ENCODE measurements at regions not wholly inside any gene's neighbourhood (a gene's known extent, or its start where the extent isn't known, plus 50 kb on each side); places are given as distances from the start of the nearest gene placed in this dataset.
"Not testable (repeated sequence)": the region's sequence is repeated elsewhere in the genome, so short reads cannot be mapped to it uniquely, and the experiment has no call there.

DNA sequence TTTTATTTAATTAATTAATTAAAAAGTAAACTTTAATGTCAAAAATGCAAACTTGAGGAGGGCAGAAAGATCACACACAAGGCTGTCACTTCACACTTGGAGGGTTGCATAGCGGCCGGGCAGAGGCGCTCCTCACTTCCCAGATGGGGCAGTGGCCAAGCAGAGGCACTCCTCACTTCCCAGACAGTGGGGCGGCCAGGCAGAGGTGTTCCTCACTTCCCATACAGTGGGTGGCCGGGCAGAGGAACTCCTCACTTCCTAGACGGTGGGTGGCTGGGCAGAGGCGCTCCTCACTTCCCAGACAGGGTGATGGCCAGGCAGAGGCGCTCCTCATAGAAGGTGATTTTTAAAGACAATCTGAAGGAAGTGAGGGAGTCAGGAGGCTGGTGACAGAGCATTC is 277.5 kb downstream of the PDCD6IP start:
- no peaks in the 10 kb centered on the region for H3K36me3 ChIP-seq (ENCODE audit: control insufficient read depth, insufficient read depth, low read length)
- ChIA-PET POLR2A (no interaction called here), CTCF (no interaction called here)
- H3K27me3 ChIP-seq (ENCODE audit: control insufficient read depth, insufficient read depth, low read length): no peaks in the 10 kb centered on the region
- TF ChIP-seq, protein P1, sequence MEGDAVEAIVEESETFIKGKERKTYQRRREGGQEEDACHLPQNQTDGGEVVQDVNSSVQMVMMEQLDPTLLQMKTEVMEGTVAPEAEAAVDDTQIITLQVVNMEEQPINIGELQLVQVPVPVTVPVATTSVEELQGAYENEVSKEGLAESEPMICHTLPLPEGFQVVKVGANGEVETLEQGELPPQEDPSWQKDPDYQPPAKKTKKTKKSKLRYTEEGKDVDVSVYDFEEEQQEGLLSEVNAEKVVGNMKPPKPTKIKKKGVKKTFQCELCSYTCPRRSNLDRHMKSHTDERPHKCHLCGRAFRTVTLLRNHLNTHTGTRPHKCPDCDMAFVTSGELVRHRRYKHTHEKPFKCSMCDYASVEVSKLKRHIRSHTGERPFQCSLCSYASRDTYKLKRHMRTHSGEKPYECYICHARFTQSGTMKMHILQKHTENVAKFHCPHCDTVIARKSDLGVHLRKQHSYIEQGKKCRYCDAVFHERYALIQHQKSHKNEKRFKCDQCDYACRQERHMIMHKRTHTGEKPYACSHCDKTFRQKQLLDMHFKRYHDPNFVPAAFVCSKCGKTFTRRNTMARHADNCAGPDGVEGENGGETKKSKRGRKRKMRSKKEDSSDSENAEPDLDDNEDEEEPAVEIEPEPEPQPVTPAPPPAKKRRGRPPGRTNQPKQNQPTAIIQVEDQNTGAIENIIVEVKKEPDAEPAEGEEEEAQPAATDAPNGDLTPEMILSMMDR (IDR thresholded peaks at IDR 0.05; ENCODE audit: insufficient read depth, low read depth, low read length): no peak
- no peak for DNase-seq (ENCODE audit: low read depth)
- no peak overlapping the region for H3K4me3 ChIP-seq (ENCODE audit: low read depth, low read length)

DNA sequence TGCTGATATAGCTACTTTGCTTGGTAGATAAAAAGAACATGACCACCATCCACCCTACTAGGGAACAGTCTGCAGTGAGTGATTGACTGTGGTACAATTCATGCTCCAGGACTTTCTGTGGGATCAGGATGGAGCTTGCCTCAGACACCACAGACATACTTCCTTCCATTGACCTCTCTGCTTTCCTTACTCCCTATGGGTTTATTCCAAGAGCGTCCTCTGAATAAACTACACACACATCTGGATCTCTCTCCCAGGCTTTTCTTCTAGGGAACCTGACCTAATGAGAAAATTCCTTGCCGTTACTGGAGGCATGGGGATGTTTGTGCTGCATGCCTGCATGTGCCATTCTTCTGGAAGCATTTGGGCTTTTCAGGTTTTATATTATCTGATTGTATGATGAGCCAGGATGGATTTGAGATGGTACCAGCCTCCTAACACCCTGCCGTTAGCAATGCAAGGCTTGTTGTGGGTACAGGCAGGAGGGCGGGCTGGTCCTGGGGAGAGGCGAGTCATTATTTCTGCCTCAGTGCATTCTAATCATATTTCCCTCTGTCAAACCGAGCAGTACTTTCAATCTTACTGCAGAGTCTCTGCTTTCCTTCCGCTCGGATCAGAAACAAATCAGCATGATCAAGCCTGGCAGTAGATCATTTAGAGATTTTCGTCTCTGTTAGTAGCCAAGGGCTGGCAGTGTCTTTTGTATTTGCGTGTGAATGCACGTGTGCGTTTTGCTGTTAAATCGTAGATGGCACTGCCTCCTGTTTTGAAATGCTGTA is 279.2 kb downstream of the PDCD6IP start:
- no peak for DNase-seq (ENCODE audit: low read depth)
- no peak overlapping the region for H3K4me3 ChIP-seq (ENCODE audit: low read depth, low read length)
- no peaks in the 10 kb centered on the region for H3K27me3 ChIP-seq (ENCODE audit: control insufficient read depth, insufficient read depth, low read length)
- POLR2A ChIA-PET: no interaction called here
- TF ChIP-seq, protein P1 (IDR thresholded peaks at IDR 0.05; ENCODE audit: insufficient read depth, low read depth, low read length): no peak
- H3K36me3 ChIP-seq (ENCODE audit: control insufficient read depth, insufficient read depth, low read length): no peaks in the 10 kb centered on the region
- CTCF ChIA-PET: no interaction called here

DNA sequence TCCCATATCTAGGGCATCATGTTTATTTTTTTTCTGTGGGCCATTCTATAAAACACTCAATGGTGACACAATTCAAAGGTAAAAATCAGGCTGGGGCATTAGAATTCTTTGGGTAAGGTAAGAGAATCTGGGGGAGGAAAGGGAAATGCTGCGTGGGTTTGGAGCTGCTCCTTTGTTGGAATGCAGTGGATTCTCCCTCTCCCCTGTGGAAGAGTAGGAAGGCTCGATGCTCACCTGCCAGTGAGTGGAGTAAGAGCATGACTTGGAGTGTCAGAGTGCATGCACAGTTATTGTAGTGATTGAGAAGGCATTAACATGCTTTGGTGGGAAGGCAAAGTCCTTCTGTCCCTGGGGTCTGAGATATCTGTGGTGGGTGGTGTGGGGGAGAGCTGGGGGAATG is 280.0 kb downstream of the PDCD6IP start:
- no peak overlapping the region for H3K4me3 ChIP-seq (ENCODE audit: low read depth, low read length)
- ChIA-PET POLR2A (no interaction called here), CTCF (no interaction called here)
- H3K36me3 ChIP-seq (ENCODE audit: control insufficient read depth, insufficient read depth, low read length): no peaks in the 10 kb centered on the region
- no peak for DNase-seq (ENCODE audit: low read depth)
- H3K27me3 ChIP-seq (ENCODE audit: control insufficient read depth, insufficient read depth, low read length): no peaks in the 10 kb centered on the region
- TF ChIP-seq, protein P1 (IDR thresholded peaks at IDR 0.05; ENCODE audit: insufficient read depth, low read depth, low read length): no peak

DNA sequence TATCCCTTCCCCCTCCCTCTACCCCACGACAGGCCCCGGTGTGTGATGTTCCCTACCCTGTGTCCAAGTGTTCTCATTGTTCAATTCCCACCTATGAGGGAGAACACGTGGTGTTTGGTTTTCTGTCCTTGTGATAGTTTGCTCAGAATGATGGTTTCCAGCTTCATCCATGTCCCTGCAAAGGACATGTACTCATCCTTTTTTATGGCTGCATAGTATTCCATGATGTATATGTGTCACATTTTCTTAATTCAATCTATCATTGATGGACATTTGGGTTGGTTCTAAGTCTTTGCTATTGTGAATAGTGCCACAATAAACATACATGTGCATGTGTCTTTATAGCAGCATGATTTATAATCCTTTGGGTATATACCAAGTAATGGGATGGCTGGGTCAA is 281.4 kb downstream of the PDCD6IP start:
- POLR2A ChIA-PET; H3K36me3 ChIP-seq (ENCODE audit: control insufficient read depth, insufficient read depth, low read length); CTCF ChIA-PET; DNase-seq (ENCODE audit: low read depth); H3K27me3 ChIP-seq (ENCODE audit: control insufficient read depth, insufficient read depth, low read length); H3K4me3 ChIP-seq (ENCODE audit: low read depth, low read length): not testable (repeated sequence)

DNA sequence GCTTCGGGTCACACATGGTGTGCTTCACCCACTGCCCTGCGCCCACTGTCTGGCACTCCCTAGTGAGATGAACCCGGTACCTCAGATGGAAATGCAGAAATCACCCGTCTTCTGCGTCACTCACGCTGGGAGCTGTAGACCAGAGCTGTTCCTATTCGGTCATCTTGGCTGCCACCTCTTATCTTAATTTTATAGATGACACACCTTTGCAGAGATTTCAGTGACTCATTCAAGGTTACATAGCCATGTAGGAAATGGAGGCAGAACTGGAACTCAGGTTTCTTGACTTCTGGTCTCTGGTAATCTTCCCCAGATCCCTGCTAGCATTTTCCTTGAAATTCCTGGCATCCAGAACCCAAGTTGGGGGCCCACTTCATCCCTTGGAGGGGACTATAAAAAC is 291.9 kb downstream of the PDCD6IP start:
- H3K36me3 ChIP-seq (ENCODE audit: control insufficient read depth, insufficient read depth, low read length); POLR2A ChIA-PET; CTCF ChIA-PET; DNase-seq (ENCODE audit: low read depth); H3K27me3 ChIP-seq (ENCODE audit: control insufficient read depth, insufficient read depth, low read length); H3K4me3 ChIP-seq (ENCODE audit: low read depth, low read length): not testable (repeated sequence)

DNA sequence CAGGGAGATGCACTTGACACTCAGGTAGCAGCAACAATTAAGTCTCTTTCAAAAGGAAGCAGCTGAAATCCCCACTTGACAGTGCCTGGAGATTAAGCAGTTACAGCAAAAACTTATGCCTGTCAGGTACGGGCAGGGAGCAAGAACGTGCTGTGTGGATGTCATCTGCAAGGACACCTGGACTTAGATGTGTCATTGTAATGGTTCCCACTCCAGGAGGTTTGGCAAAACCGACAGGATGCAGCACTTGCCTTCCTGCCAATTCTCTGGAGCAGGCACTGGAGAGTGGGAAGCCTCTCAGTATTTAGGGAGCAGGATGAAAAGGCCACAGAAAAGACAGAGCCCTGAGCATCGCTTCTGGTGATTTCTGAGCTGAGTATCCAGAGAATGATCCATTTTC is 292.4 kb downstream of the PDCD6IP start:
- Histone ChIP-seq H3K27me3 (ENCODE audit: control insufficient read depth, insufficient read depth, low read length) (no peaks in the 10 kb centered on the region), H3K36me3 (ENCODE audit: control insufficient read depth, insufficient read depth, low read length) (no peaks in the 10 kb centered on the region), H3K4me3 (ENCODE audit: low read depth, low read length) (no peak overlapping the region)
- no peak for DNase-seq (ENCODE audit: low read depth)
- CTCF ChIA-PET: no interaction called here
- TF ChIP-seq, protein P1 (IDR thresholded peaks at IDR 0.05; ENCODE audit: insufficient read depth, low read depth, low read length): no peak
- POLR2A ChIA-PET: no interaction called here

DNA sequence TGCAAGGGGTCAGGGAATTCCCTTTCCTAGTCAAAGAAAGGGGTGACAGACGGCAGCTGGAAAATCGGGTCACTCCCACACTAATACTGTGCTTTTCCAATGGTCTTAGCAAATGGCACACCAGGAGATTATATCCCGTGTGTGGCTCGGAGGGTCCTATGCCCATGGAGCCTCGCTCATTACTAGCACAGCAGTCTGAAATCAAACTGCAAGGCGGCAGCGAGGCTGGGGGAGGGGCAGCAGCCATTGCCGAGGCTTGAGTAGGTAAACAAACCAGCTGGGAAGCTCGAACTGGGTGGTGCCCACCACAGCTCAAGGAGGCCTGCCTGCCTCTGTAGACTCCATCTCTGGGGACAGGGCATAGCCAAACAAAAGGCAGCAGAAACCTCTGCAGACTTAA is 295.9 kb downstream of the PDCD6IP start:
- H3K4me3 ChIP-seq (ENCODE audit: low read depth, low read length); POLR2A ChIA-PET; H3K36me3 ChIP-seq (ENCODE audit: control insufficient read depth, insufficient read depth, low read length); H3K27me3 ChIP-seq (ENCODE audit: control insufficient read depth, insufficient read depth, low read length); DNase-seq (ENCODE audit: low read depth); CTCF ChIA-PET: not testable (repeated sequence)

Data from BJ (cell line).